ENCODE measurements at regions not wholly inside any gene's neighbourhood (a gene's known extent, or its start where the extent isn't known, plus 50 kb on each side); places are given as distances from the start of the nearest gene placed in this dataset.

- no peak for DNase-seq
Observed at GRCh38 chr20:18971574-18971973, 158.0 kb downstream of the SCP2D1 start.

DNA sequence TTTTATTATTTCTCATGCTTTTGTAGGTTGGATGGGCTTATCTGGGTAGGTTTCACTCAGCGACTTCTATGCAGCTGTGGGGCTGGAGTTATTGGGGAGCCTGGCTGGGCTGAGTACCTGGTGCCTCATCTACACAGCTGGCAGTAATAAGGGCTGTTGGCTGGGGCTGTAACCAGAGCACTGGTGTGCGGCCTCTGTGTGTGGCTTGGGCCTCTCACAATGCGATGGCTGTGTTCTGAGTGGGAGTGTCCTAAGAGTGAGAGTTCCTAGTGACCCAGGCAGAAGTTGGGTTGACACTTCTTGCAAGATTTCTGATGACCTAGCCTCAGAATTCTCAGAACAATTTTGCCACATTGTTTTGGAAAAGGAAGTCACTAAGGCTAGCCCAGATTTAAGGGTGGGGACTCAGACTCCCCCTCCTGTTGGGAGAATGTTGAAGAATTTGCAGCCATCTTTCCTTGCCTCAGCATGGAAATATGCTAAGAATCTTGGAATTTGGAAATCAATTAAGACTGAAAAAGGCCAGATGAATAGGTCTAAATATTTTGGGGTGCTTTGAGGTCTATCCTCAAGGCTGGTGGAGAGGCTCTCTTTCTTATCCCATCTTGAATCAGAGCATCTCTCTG is 158.8 kb downstream of the SCP2D1 start:
- no peak for DNase-seq

- DNase-seq: no peak
Observed at GRCh38 chr20:18973529-18974173, 160.1 kb downstream of the SCP2D1 start.

DNA sequence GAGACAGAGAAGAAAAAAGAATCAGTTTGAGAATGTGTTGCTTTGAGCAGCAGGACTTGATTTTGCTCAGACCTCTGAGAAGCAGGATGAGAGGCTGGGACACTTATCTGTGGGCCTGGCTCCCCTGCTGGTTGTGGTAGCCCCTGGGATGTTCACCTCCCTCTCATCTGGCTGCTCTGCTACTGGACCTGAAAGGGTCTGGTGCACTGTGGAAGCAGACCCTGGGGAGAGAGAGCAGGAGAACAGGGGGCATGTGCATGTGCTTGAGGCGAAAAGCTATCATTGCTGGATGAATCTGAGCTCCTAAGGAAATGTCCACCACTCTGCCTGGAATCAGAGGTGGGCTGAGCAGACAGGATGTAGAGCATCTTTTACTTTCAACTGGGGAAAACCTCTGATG is 161.1 kb downstream of the SCP2D1 start:
- DNase-seq: no peak

GRCh38 chr20:18977441-18977840 is 163.9 kb downstream of the SCP2D1 start:
- DNase-seq: no peak

GRCh38 chr20:18978311-18978710 is 164.7 kb downstream of the SCP2D1 start:
- DNase-seq: no peak

DNA sequence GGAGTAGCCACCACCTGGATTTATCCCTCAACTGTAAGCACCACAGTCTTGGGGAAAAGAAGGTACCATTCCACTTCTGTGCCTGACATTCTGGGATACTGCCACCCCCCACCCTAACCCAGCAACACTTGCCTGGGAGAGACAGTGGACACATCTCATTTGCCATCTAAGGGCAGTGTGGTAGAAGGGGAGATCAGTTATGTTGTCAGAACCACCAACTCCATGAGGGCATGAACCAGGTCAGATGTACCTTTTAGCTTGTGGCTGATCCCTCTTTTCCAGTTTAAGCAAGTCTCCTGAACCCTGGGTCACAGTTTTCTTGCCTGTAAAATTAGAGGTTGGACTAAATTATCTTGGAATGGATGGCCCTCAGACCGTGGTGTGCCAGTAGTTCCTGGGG is 165.5 kb downstream of the SCP2D1 start:
- no peak for DNase-seq

GRCh38 chr20:18981962-18982539 is 168.5 kb downstream of the SCP2D1 start:
- DNase-seq: no peak

GRCh38 chr20:18983796-18984195 is 170.2 kb downstream of the SCP2D1 start:
- DNase-seq: no peak

GRCh38 chr20:18984238-18985200 is 170.9 kb downstream of the SCP2D1 start:
- DNase-seq: no peak

GRCh38 chr20:18985551-18985950 is 172.0 kb downstream of the SCP2D1 start:
- DNase-seq: no peak

DNA sequence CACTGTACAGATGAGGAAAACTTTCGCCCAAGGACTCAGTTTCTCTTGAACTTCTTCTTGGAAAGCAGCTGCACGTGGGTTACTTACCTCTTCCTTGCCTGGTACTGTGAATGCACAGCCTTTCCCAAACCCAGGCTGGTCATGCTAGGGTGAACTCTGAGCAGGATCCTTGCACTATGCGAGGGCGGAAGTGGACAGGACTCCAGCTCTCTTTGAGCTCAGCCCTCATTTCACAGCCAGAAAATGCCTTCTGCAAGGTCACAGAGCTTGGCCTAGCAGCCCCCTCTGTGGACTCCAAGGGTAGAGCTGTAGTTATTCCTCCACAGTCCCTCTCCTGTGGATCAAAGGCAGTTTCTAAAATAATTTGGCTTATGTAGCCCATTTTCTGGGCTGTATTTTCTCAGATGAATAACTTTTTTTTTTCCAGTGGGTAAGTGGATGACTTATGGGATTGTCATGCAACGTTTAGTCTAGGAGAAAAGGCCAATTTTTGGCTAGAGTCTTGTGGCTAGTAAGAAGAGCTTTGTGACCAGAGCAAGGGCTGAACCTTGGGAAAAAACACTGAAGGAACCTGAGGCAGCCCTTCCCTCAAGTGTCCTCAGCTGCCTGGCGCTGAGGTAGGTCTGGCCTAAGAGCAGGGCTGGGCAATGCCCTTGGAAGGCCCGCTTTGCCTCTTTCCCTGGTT is 172.7 kb downstream of the SCP2D1 start:
- no peak for DNase-seq

DNA sequence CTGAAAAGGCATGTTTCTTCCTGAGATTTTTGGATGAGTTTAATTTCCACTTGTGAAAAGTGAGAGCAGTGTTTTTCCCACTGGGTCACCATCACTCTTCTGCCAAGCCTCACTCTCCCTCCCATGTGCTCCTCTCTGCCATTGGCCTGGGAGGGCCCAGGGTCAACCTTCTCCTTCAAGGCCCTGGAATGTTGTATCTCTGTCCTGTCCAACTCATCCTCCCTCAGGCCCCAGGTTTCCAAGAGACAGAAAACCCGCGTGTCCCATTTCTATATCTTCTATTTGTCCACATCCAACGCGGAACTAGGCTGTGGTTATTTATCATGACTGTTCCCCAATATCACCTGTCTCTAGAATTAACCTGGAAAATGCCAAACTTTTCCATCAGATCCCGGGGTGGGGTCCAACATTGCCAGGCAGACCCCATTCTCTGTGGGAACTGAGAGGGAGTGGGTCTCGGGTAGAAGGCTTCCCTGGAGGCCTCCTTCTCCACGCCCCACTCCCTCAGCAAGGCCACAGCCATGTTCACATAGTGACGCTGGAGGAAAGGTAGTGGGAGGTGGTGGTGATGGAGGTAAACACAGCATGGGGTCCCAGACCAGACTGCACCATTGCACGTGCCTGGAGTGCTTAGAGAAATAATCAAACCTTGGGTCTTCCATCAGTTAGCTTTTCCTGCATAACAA is 173.5 kb downstream of the SCP2D1 start:
- no peak for DNase-seq

DNA sequence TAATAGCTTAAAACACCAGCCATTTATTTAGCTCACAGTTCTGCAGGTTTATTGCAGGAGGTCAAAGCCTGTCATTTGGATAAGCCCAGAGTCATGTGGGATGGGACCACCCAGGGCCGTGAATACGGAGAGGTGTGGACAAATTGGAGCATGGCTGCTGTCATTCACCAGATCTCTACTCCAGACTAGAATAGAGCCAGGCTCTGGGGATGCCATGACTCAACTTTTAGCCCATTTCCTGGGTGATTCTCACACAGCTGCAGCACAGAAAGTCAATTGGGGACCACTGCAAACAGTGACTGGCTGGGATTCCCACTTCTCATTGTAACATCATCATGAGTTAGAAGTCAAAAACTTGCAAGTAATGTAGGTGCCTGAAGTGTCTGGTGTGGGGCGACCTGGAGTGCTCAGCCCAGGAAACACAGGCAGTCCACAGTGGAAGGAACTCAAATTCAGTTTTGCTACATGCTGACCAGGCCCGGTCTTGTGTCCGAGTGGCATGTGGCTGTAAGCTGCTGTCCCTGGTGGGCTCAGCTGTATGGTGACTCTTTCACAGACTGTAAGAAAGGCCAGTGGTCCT is 174.3 kb downstream of the SCP2D1 start:
- DNase-seq: no peak

DNA sequence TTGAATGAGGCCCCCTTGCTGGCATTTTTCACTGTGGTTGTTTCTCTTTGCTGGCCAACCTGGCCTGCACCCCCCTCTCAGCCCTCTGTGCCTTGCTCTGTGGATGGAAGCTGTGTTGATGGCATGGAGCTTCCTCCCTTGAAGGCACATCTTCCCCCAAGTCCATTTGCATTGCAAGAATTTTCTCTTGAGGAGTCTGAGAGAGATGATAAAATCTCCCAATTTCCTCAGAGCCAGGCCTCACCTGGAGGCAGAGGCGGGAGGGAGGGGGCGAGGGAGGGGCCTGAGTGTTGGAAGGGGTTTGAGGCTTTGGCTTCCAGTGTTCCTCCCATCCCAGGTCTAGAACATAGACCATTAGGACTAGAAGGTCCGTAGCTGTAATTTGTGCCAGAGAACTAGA is 175.1 kb downstream of the SCP2D1 start:
- DNase-seq: no peak

GRCh38 chr20:18989736-18990474 is 176.3 kb downstream of the SCP2D1 start:
- no peak for DNase-seq

GRCh38 chr20:18991012-18991411 is 177.4 kb downstream of the SCP2D1 start:
- DNase-seq: no peak

- DNase-seq: no peak
Observed at GRCh38 chr20:18992418-18992817, 178.8 kb downstream of the SCP2D1 start.

- no peak for DNase-seq
Observed at GRCh38 chr20:18995455-18995854, 181.9 kb downstream of the SCP2D1 start.

GRCh38 chr20:18999086-18999485 is 185.5 kb downstream of the SCP2D1 start:
- no peak for DNase-seq

- DNase-seq: no peak
Observed at GRCh38 chr20:19000078-19000477, 186.5 kb downstream of the SCP2D1 start.
